ENCODE measurements at regions not wholly inside any gene's neighbourhood (a gene's known extent, or its start where the extent isn't known, plus 50 kb on each side); places are given as distances from the start of the nearest gene placed in this dataset.

- DNase-seq (ENCODE audit: low read depth, low spot score), result no peak
- ChIA-PET CTCF (interaction anchor here (0.6 to 2.1 kb wide), 3 partner anchors 80 to 916 kb away, joined by 3 to 11 read pairs (median 6); no protein-coding TSS in a partner anchor), POLR2A (no interaction called here)
- no peak overlapping the region for H3K27ac ChIP-seq (ENCODE audit: low read depth, low read length)
- no peaks in the 10 kb centered on the region for H3K9me3 ChIP-seq (ENCODE audit: control insufficient read depth, insufficient read depth, low read length)
- H3K4me3 ChIP-seq (ENCODE audit: low read depth, low read length), result no peak overlapping the region
- no peaks in the 10 kb centered on the region for H3K27me3 ChIP-seq (ENCODE audit: control insufficient read depth, insufficient read depth, low read length)
- no peak for TF ChIP-seq CTCF (IDR thresholded peaks at IDR 0.05; ENCODE audit: low read depth, low read length)
Measured at GRCh38 chr10:52649511-52649910, 123.1 kb downstream of the MBL2 start.

- POLR2A ChIA-PET, result no interaction called here
- Histone ChIP-seq H3K27ac (ENCODE audit: low read depth, low read length) (no peak overlapping the region), H3K9me3 (ENCODE audit: control insufficient read depth, insufficient read depth, low read length) (no peaks in the 10 kb centered on the region), H3K4me3 (ENCODE audit: low read depth, low read length) (no peak overlapping the region), H3K27me3 (ENCODE audit: control insufficient read depth, insufficient read depth, low read length) (no peaks in the 10 kb centered on the region)
- CTCF ChIA-PET, result interaction anchor here (0.6 to 0.9 kb wide), 2 partner anchors 13 to 128 kb away, joined by 3 to 4 read pairs; no protein-coding TSS in a partner anchor
- no peak for DNase-seq (ENCODE audit: low read depth, low spot score)
- no peak for TF ChIP-seq CTCF (IDR thresholded peaks at IDR 0.05; ENCODE audit: low read depth, low read length)
Measured at GRCh38 chr10:52650873-52651272, 121.7 kb downstream of the MBL2 start.

- Histone ChIP-seq H3K27ac (ENCODE audit: low read depth, low read length) (no peak overlapping the region), H3K4me3 (ENCODE audit: low read depth, low read length) (no peak overlapping the region), H3K27me3 (ENCODE audit: control insufficient read depth, insufficient read depth, low read length) (no peaks in the 10 kb centered on the region), H3K9me3 (ENCODE audit: control insufficient read depth, insufficient read depth, low read length) (no peaks in the 10 kb centered on the region)
- DNase-seq (ENCODE audit: low read depth, low spot score), result no peak
- no peak for TF ChIP-seq CTCF (IDR thresholded peaks at IDR 0.05; ENCODE audit: low read depth, low read length)
- POLR2A ChIA-PET, result no interaction called here
- CTCF ChIA-PET, result interaction anchor here (0.6 to 0.9 kb wide), 2 partner anchors 12 to 128 kb away, joined by 3 to 4 read pairs; no protein-coding TSS in a partner anchor
Measured at GRCh38 chr10:52651293-52651692, 121.3 kb downstream of the MBL2 start.

- TF ChIP-seq CTCF (IDR thresholded peaks at IDR 0.05; ENCODE audit: low read depth, low read length), result no peak
- no peak for DNase-seq (ENCODE audit: low read depth, low spot score)
- ChIA-PET POLR2A (no interaction called here), CTCF (interaction anchor here (1.0 kb wide), 1 partner anchor 8 kb away, joined by 5 read pairs; no protein-coding TSS in a partner anchor)
- Histone ChIP-seq H3K27ac (ENCODE audit: low read depth, low read length) (no peak overlapping the region), H3K27me3 (ENCODE audit: control insufficient read depth, insufficient read depth, low read length) (no peaks in the 10 kb centered on the region), H3K4me3 (ENCODE audit: low read depth, low read length) (no peak overlapping the region), H3K9me3 (ENCODE audit: control insufficient read depth, insufficient read depth, low read length) (no peaks in the 10 kb centered on the region)
Measured at GRCh38 chr10:52652431-52653262, 119.9 kb downstream of the MBL2 start.

- no peak for DNase-seq (ENCODE audit: low read depth, low spot score)
- Histone ChIP-seq H3K27ac (ENCODE audit: low read depth, low read length) (no peak overlapping the region), H3K4me3 (ENCODE audit: low read depth, low read length) (no peak overlapping the region), H3K9me3 (ENCODE audit: control insufficient read depth, insufficient read depth, low read length) (no peaks in the 10 kb centered on the region), H3K27me3 (ENCODE audit: control insufficient read depth, insufficient read depth, low read length) (no peaks in the 10 kb centered on the region)
- ChIA-PET POLR2A (no interaction called here), CTCF (interaction anchor here (0.8 to 1.0 kb wide), 2 partner anchors 9 kb away, joined by 5 to 7 read pairs; no protein-coding TSS in a partner anchor)
- no peak for TF ChIP-seq CTCF (IDR thresholded peaks at IDR 0.05; ENCODE audit: low read depth, low read length)
Measured at GRCh38 chr10:52653263-52653909, 119.2 kb downstream of the MBL2 start.
